GM12878 (cell line): ENCODE measurements at regions not wholly inside any gene's neighbourhood (a gene's known extent, or its start where the extent isn't known, plus 50 kb on each side); places are given as distances from the start of the nearest gene placed in this dataset.

Source experiments
- ATAC-seq: fragments of 200-7000 bp; cut with Tn5 transposase; 3 replicates; pipeline ENCODE4 v1.9.1; 2020; ENCODE audit warnings: mild to moderate bottlenecking, moderate library complexity
- BruUV-seq: library from RNA; stranded (reverse); fragments of 400-500 nt; replicated peaks from 2 replicates; lab custom pipeline; 2021; lab: Mats Ljungman, UMichigan
- CTCF ChIA-PET: fragments of 300-600 bp; sonication (Branson Sonifier 250); formaldehyde crosslinking; extraction: SDS; loops from one replicate; lab custom pipeline; 2021; ENCODE audit warnings: inconsistent platforms; lab: Yijun Ruan, JAX
- POLR2A ChIA-PET: fragments of 350-600 bp; formaldehyde crosslinking; extraction: SDS; loops from one replicate; lab custom pipeline; 2021; ENCODE audit warnings: inconsistent platforms; lab: Charles Lee
- RAD21 ChIA-PET: fragments of 300-600 bp; sonication (Branson Sonifier 250); formaldehyde crosslinking; loops from one replicate; lab custom pipeline; 2023; ENCODE audit warnings: antibody characterized with exemption; ENCODE audit not compliant: unreplicated experiment; lab: Charles Lee
- SMC1A ChIA-PET: fragments of 300-600 bp; sonication (Branson Sonifier 250); formaldehyde crosslinking; loops from one replicate; lab custom pipeline; 2023; ENCODE audit not compliant: unreplicated experiment, uncharacterized antibody; lab: Charles Lee
- DNase-seq: peaks from one replicate; pipeline ENCODE4 v3.0.0-alpha.2; 2011; ENCODE audit warnings: low read depth, low spot score
- FAIRE-seq: peaks from 3 replicates; lab custom pipeline; 2011; peaks lifted over from hg19 to GRCh38; lab: Jason Lieb, UNC
- H2AFZ ChIP-seq: 2 replicates; pipeline ENCODE4 v1.6.0; 2011; ENCODE audit warnings: low read depth, low read length, control low read depth; ENCODE audit not compliant: control insufficient read depth
- H3K27ac ChIP-seq: 2 replicates; pipeline ENCODE4 v1.5.1; 2011; ENCODE audit warnings: control low read depth; ENCODE audit not compliant: control insufficient read depth, insufficient read depth
- H3K27me3 ChIP-seq, 2 experiments: replicated peaks in 1 of 2; 2 replicates each; pipeline versions ENCODE4 v1.6.0 to v1.6.1; 2011; ENCODE audit warnings: low read length in 1 of 2; ENCODE audit not compliant: control insufficient read depth in 2 of 2, insufficient read depth in 2 of 2
- H3K36me3 ChIP-seq, 2 experiments: 2 replicates each; pipeline ENCODE4 v1.5.1; 2011; ENCODE audit warnings: low read length in 1 of 2; ENCODE audit not compliant: control insufficient read depth in 2 of 2, insufficient read depth in 2 of 2
- H3K4me1 ChIP-seq: 2 replicates; pipeline ENCODE4 v1.6.1; 2011; ENCODE audit warnings: mild to moderate bottlenecking, low read length, moderate library complexity, mixed read lengths; ENCODE audit not compliant: control insufficient read depth, insufficient read depth
- H3K4me2 ChIP-seq: 2 replicates; pipeline ENCODE4 v1.6.0; 2011; ENCODE audit warnings: control low read depth; ENCODE audit not compliant: control insufficient read depth, insufficient read depth
- H3K4me3 ChIP-seq: fragments of 200-600 bp; sonication (generic); 2 replicates; pipeline ENCODE4 v1.5.1; 2016
- H3K79me2 ChIP-seq: 2 replicates; pipeline ENCODE4 v1.6.0; 2011; ENCODE audit warnings: low read length; ENCODE audit not compliant: control insufficient read depth, insufficient read depth
- H3K9ac ChIP-seq: 2 replicates; pipeline ENCODE4 v1.8.0; 2011; ENCODE audit warnings: low read length, control low read depth, mixed read lengths; ENCODE audit not compliant: control insufficient read depth, insufficient read depth
- H3K9me3 ChIP-seq: replicated peaks from 3 replicates; pipeline ENCODE4 v1.5.1; 2011; ENCODE audit warnings: mild to moderate bottlenecking, low read length; ENCODE audit not compliant: control insufficient read depth, insufficient read depth
- H4K20me1 ChIP-seq: 2 replicates; pipeline ENCODE4 v1.6.0; 2011; ENCODE audit not compliant: control insufficient read depth, insufficient read depth
- CBFB ChIP-seq: IDR thresholded peaks from 2 replicates; pipeline ENCODE4 v1.6.1; 2016; ENCODE audit warnings: antibody characterized with exemption, low read depth
- EP300 ChIP-seq, 2 experiments: fragments of 150-350 bp in 1 of 2; IDR thresholded peaks; 2 replicates each; pipeline ENCODE4 v1.6.1; 2011 to 2012; ENCODE audit warnings: low read depth in 2 of 2, low read length in 2 of 2, borderline replicate concordance in 1 of 2, improper control_type of control experiment in 1 of 2, inconsistent platforms in 1 of 2; ENCODE audit not compliant: control insufficient read depth in 1 of 2
- LARP7 ChIP-seq: fragments of 450-650 bp; IDR thresholded peaks from 2 replicates; pipeline ENCODE4 v1.6.1; 2017; ENCODE audit warnings: mild to moderate bottlenecking
- NFIC ChIP-seq: IDR thresholded peaks from 2 replicates; pipeline ENCODE4 v1.6.1; 2012; ENCODE audit warnings: low read depth, mild to moderate bottlenecking, inconsistent platforms, low read length, moderate library complexity
- SKIL ChIP-seq: fragments of 450-650 bp; IDR thresholded peaks from 2 replicates; pipeline ENCODE4 v1.6.1; 2017; ENCODE audit warnings: mild to moderate bottlenecking, low read depth, inconsistent platforms; ENCODE audit not compliant: poor library complexity, severe bottlenecking
- SREBF1 ChIP-seq: IDR thresholded peaks from 2 replicates; pipeline ENCODE4 v1.6.1; 2012; ENCODE audit warnings: mild to moderate bottlenecking, low read length
- WGBS: methylation state at CpG from one replicate; pipeline ENCODE4 v1.1.6; 2016; ENCODE audit warnings: low lambda C conversion rate; ENCODE audit not compliant: insufficient replicate concordance, insufficient coverage; ENCODE audit errors: missing lambda C conversion rate; 5-methylcytosine and 5-hydroxymethylcytosine counted together
- in situ Hi-C: fragments of 300-500 bp; cut with MboI; formaldehyde crosslinking; loops from 9 replicates; pipeline ENCODE4 v1.14.3; 2018; ENCODE audit warnings: mixed read lengths
- intact Hi-C: fragments of 100-400 bp; cut with micrococcal nuclease; formaldehyde crosslinking; loops from one replicate; pipeline ENCODE4 v1.14.2; 2022; ENCODE audit not compliant: unreplicated experiment
- TF ChIP-seq, protein P1 (sequence below): fragments of 450-650 bp; conservative IDR thresholded peaks from 2 replicates; pipeline ENCODE4 v1.6.1; 2017; ENCODE audit warnings: mild to moderate bottlenecking, moderate library complexity

DNA sequence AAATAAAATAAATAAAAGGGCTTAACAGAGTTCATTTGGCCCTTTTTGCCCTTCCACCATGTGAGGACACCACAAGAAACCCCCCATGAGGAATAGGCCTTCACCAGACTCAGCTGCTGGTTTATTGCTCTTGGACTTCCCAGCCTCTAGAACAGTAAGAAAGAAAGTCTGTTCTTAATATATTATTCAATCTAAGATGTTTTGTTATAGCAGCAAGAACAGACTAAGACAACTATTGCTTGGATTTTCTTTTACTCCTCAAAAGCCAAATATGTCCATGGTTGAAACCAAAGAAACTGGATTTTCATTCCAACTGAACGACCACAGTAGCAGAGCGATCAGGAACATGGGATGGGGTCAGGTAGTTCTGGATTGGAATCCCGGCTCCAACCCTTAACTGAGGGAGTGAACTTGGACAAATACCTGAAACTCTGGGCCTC, 157.2 kb upstream of the EEA1 start:
- no peak for FAIRE-seq
- Histone ChIP-seq H3K4me3 (no peak overlapping the region), H3K4me1 (no peaks in the 10 kb centered on the region), H3K79me2 (no peaks in the 10 kb centered on the region), H3K9ac (no peak overlapping the region), H2AFZ (no peak overlapping the region), H3K36me3 (no peaks in the 10 kb centered on the region), H3K4me2 (no peak overlapping the region), H3K9me3 (no peaks in the 10 kb centered on the region; the same call in 1 of the 3 replicates), H4K20me1 (no peaks in the 10 kb centered on the region), H3K27me3 (no peaks in the 10 kb centered on the region), H3K27ac (no peak overlapping the region)
- SMC1A ChIA-PET = interaction anchor here (1.2 to 1.6 kb wide), 2 partner anchors 10 to 54 kb away, joined by 3 to 4 read pairs; no protein-coding TSS in a partner anchor
- RAD21 ChIA-PET = interaction anchor here (0.6 to 0.7 kb wide), 2 partner anchors 53 to 296 kb away, joined by 3 to 4 read pairs; no protein-coding TSS in a partner anchor
- CTCF ChIA-PET = interaction anchor here (2.0 kb wide), 1 partner anchor 23 kb away, joined by 5 read pairs; no protein-coding TSS in a partner anchor
- DNase-seq = no peak
- TF ChIP-seq NFIC (no peak), SKIL (no peak), LARP7 (no peak), EP300 (IDR thresholded peaks at IDR 0.05; ENCODE audit: borderline replicate concordance in 1 of 2, control insufficient read depth in 1 of 2, low read depth in 2 of 2, low read length in 2 of 2) (no peak), SREBF1 (no peak), CBFB (no peak)
- TF ChIP-seq, protein P1, sequence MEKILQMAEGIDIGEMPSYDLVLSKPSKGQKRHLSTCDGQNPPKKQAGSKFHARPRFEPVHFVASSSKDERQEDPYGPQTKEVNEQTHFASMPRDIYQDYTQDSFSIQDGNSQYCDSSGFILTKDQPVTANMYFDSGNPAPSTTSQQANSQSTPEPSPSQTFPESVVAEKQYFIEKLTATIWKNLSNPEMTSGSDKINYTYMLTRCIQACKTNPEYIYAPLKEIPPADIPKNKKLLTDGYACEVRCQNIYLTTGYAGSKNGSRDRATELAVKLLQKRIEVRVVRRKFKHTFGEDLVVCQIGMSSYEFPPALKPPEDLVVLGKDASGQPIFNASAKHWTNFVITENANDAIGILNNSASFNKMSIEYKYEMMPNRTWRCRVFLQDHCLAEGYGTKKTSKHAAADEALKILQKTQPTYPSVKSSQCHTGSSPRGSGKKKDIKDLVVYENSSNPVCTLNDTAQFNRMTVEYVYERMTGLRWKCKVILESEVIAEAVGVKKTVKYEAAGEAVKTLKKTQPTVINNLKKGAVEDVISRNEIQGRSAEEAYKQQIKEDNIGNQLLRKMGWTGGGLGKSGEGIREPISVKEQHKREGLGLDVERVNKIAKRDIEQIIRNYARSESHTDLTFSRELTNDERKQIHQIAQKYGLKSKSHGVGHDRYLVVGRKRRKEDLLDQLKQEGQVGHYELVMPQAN = no peak
- ATAC-seq = no peak
- intact Hi-C loops = no loop called here
- POLR2A ChIA-PET = no interaction called here
- in situ Hi-C loops = no loop called here
- WGBS = 98% methylated on average over 3 of the region's 3 CpGs
- no TSS peak for BruUV-seq
